ENCODE measurements at regions not wholly inside any gene's neighbourhood (a gene's known extent, or its start where the extent isn't known, plus 50 kb on each side); places are given as distances from the start of the nearest gene placed in this dataset.

DNA sequence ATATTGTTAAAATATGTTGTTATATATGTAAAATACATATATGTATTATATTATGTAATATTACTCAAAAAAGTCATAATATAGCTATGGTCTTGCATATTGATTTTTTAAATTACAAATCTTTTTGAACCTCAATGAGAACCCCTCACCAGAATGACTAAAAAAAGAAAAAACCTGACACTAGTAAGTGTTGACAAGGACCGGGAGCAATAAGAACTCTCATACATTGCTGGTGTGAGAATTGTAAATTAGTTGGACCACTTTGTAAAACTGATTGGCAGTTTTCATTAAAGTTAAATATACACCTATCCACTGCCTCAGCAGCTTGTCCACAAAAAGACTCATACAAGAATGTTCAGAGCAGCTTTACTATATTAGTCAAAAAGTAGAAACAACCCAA, 280.0 kb downstream of the BMP7 start:
- H3K4me1 ChIP-seq (ENCODE audit: insufficient read depth), result no peaks in the 10 kb centered on the region
- 91 to 96% (median 94%) methylated on average over 1 of the region's 1 CpG for WGBS, 3 donors
- H3K4me3 ChIP-seq, result no peak overlapping the region
- H3K36me3 ChIP-seq, result no peaks in the 10 kb centered on the region
- intact Hi-C loops (cut with DNase I), result no loop called here
- TF ChIP-seq, protein P1, sequence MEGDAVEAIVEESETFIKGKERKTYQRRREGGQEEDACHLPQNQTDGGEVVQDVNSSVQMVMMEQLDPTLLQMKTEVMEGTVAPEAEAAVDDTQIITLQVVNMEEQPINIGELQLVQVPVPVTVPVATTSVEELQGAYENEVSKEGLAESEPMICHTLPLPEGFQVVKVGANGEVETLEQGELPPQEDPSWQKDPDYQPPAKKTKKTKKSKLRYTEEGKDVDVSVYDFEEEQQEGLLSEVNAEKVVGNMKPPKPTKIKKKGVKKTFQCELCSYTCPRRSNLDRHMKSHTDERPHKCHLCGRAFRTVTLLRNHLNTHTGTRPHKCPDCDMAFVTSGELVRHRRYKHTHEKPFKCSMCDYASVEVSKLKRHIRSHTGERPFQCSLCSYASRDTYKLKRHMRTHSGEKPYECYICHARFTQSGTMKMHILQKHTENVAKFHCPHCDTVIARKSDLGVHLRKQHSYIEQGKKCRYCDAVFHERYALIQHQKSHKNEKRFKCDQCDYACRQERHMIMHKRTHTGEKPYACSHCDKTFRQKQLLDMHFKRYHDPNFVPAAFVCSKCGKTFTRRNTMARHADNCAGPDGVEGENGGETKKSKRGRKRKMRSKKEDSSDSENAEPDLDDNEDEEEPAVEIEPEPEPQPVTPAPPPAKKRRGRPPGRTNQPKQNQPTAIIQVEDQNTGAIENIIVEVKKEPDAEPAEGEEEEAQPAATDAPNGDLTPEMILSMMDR (IDR thresholded peaks at IDR 0.05), result no peak
- TF ChIP-seq EP300 (IDR thresholded peaks at IDR 0.05) (no peak), POLR2A (IDR thresholded peaks at IDR 0.05) (no peak)
- H3K9me3 ChIP-seq, result no peaks in the 10 kb centered on the region
- H3K27me3 ChIP-seq, result no peaks in the 10 kb centered on the region
- no peak overlapping the region for H3K27ac ChIP-seq
- DNase-seq, result no peak

DNA sequence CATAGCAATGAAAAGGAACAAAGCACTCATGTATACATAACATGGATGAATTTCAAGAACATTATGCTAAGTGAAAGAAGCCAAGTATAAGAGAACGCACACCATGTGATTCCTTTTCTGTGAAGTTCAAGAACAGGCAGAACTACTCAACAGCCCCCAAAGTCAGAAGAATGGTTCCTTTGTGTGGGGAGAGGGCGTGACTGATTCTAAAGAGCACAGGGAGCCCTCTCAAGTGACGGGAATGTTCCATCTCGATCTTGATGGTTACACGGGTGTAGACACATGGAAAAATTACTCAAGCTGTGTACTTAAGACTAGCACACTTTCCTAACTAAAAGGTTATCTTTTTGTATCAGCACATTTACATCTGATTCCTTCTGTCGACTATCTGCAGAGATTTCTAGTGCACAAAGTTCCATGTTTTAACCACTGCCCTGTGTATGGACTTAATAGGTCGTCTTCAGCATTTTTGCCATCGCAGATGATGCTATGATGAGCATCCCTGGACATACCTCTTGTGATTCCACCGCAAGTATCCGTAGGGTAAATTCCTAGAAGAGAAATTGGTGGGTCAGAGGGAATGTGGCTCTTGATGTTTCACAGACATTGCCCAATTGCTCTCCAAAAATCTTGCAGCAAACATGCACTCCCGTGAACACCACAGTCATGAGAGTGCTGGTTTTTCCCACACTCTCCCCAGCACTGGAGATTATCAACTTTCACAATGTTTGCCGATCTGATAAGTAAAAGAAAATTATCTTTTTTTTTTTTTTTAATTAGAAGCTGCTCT, 279.3 kb downstream of the BMP7 start:
- no peaks in the 10 kb centered on the region for H3K4me1 ChIP-seq (ENCODE audit: insufficient read depth)
- intact Hi-C loops (cut with DNase I), result no loop called here
- no peaks in the 10 kb centered on the region for H3K9me3 ChIP-seq
- TF ChIP-seq POLR2A (IDR thresholded peaks at IDR 0.05) (no peak), EP300 (IDR thresholded peaks at IDR 0.05) (no peak)
- TF ChIP-seq, protein P1 (IDR thresholded peaks at IDR 0.05), result no peak
- no peaks in the 10 kb centered on the region for H3K27me3 ChIP-seq
- H3K27ac ChIP-seq, result no peak overlapping the region
- WGBS, 3 donors, result 67 to 73% (median 69%) methylated on average over 12 of the region's 12 CpGs
- no peak for DNase-seq
- H3K4me3 ChIP-seq, result no peak overlapping the region
- no peaks in the 10 kb centered on the region for H3K36me3 ChIP-seq

DNA sequence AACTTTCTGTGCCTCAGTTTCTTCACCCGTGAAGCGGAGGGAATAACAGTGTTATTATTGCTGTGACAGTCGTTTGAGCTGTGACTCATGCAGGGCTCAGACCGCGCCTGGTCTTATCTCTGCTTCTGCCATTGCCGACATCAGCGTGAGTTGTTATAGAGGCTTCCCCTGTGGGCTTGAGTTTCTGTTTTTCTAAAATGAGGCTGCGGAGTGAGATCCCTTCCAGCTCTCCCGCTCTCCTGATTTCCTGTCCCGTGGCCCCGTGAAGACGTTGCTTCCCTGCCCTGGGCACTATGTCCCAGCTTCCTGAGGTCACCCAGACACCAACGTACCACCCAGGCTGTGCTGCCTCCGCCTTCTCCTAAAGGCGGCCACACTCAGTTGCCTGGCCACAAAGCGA, 278.5 kb downstream of the BMP7 start:
- intact Hi-C loops (cut with DNase I), result no loop called here
- DNase-seq, result no peak

DNA sequence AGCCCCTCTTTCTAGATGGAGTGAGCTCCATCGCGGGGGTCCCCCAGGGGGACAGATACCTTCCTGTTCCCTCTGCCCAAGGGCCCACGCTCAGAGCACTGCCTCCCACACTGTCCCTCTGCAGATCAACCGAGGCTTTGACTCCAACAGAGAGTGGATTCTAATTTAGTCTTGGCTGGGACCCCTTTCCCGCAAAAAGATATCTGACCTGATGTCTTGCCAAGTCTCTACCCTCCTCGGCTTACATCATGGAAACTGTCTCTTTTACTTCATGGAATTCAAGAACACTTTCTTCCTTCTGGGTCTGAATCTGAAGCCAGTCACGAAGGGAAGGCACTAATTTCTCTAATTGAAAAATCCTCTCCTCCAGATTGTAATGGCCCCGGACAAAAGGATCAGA, 278.0 kb downstream of the BMP7 start:
- DNase-seq, result no peak
- Histone ChIP-seq H3K9me3 (no peaks in the 10 kb centered on the region), H3K27me3 (no peaks in the 10 kb centered on the region), H3K4me3 (no peak overlapping the region), H3K27ac (no peak overlapping the region), H3K4me1 (ENCODE audit: insufficient read depth) (no peaks in the 10 kb centered on the region), H3K36me3 (no peaks in the 10 kb centered on the region)
- intact Hi-C loops (cut with DNase I), result no loop called here
- WGBS, 3 donors, result 39 to 50% (median 40%) methylated on average over 8 of the region's 8 CpGs
- TF ChIP-seq POLR2A (IDR thresholded peaks at IDR 0.05), result no peak
- TF ChIP-seq, protein P1 (IDR thresholded peaks at IDR 0.05), result no peak
- no peak for TF ChIP-seq EP300 (IDR thresholded peaks at IDR 0.05)

More for the DNA sequence above, 278.5 kb downstream of the BMP7 start:
- no peak overlapping the region for H3K4me3 ChIP-seq
- no peak for TF ChIP-seq EP300 (IDR thresholded peaks at IDR 0.05)
- no peak for TF ChIP-seq POLR2A (IDR thresholded peaks at IDR 0.05)
- TF ChIP-seq, protein P1 (IDR thresholded peaks at IDR 0.05), result no peak
- no peaks in the 10 kb centered on the region for H3K4me1 ChIP-seq (ENCODE audit: insufficient read depth)
- H3K9me3 ChIP-seq, result no peaks in the 10 kb centered on the region
- no peaks in the 10 kb centered on the region for H3K27me3 ChIP-seq
- 58 to 66% (median 63%) methylated on average over 16 of the region's 16 CpGs for WGBS, 3 donors
- no peak overlapping the region for H3K27ac ChIP-seq
- H3K36me3 ChIP-seq, result no peaks in the 10 kb centered on the region
